ENCODE measurements at regions not wholly inside any gene's neighbourhood (a gene's known extent, or its start where the extent isn't known, plus 50 kb on each side); places are given as distances from the start of the nearest gene placed in this dataset.

DNA sequence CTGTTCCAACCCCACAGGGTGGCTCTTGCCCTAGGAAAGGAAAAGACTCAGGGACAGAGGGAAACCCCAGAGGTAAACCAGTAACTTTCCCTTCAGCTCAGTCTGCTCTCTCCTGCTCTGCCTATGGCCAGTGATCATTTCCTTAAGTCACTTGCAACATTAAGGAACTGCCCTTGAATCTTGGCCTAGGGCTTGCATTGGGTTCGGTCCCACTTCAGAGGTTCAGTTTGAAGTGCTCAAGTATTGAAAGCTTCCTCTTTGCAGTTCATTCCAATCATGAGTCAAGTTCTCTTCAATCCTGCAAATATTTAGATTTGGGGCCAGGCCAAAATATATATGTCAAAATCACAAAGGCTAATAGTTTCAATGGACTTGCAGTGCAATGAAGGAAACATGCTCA is 97.7 kb upstream of the IRF2BP2 start:
- WGBS (ENCODE audit: insufficient coverage, low coverage, low lambda C conversion rate, missing lambda C conversion rate): no CpG with 5 or more reads among the region's 1 CpG
- peak in 3 of 4 donors; percentile 16 to 58 (median 20) for ATAC-seq
- intact Hi-C loops (cut with DNase I): no loop called here

DNA sequence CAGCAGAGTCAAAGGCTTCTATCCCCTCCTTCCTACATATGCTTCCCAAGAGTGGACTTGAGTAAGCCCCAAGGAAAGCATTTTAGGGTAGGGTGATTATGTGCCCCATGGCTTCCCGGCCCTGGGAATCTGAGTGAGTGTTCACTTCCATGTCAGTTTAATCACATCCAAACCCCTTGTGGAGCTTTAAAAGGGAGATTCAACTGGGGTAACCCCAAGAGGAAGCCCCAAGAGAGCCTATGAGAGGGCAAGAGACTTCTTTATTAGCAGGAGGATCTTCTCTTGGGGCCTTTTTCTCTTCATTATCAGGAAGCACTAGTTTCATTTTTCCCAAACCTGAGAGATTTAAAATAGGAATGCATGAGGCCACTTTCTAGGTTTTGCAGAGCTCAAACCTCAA is 97.0 kb upstream of the IRF2BP2 start:
- ATAC-seq (peak in 1 of 4 donors; percentile 45), DNase-seq (no peak)
- H3K36me3 ChIP-seq: no peaks in the 10 kb centered on the region
- H3K27ac ChIP-seq: no peak overlapping the region
- H3K4me3 ChIP-seq: no peak overlapping the region
- H3K27me3 ChIP-seq: no peaks in the 10 kb centered on the region
- H3K4me1 ChIP-seq: peaks cover 0 to 10% (median 2%) of the 10 kb centered on the region in 4 donors
- intact Hi-C loops (cut with DNase I): no loop called here
- TF ChIP-seq POLR2A (IDR thresholded peaks at IDR 0.05) (no peak), CTCF (IDR thresholded peaks at IDR 0.05) (no peak)
- WGBS (ENCODE audit: insufficient coverage, low coverage, low lambda C conversion rate, missing lambda C conversion rate): 100% methylated on average over 1 of the region's 1 CpG
- H3K9me3 ChIP-seq: no peaks in the 10 kb centered on the region

More for the DNA sequence above, 97.7 kb upstream of the IRF2BP2 start:
- Histone ChIP-seq H3K27me3 (no peaks in the 10 kb centered on the region), H3K4me3 (no peak overlapping the region), H3K4me1 (peaks cover 0 to 14% (median 2%) of the 10 kb centered on the region in 4 donors), H3K27ac (no peak overlapping the region), H3K9me3 (no peaks in the 10 kb centered on the region), H3K36me3 (no peaks in the 10 kb centered on the region)
- DNase-seq: no peak
- TF ChIP-seq CTCF (IDR thresholded peaks at IDR 0.05): no peak
- TF ChIP-seq POLR2A (IDR thresholded peaks at IDR 0.05): no peak

- Histone ChIP-seq H3K36me3 (no peaks in the 10 kb centered on the region), H3K27me3 (no peaks in the 10 kb centered on the region), H3K4me3 (no peak overlapping the region), H3K4me1 (peaks cover 0 to 4% (median 1%) of the 10 kb centered on the region in 4 donors), H3K9me3 (no peaks in the 10 kb centered on the region), H3K27ac (no peak overlapping the region)
- ATAC-seq (no peak), DNase-seq (no peak)
- 100% methylated on average over 2 of the region's 3 CpGs for WGBS (ENCODE audit: insufficient coverage, low coverage, low lambda C conversion rate, missing lambda C conversion rate)
- TF ChIP-seq POLR2A (IDR thresholded peaks at IDR 0.05) (no peak), CTCF (IDR thresholded peaks at IDR 0.05) (no peak)
- intact Hi-C loops (cut with DNase I): no loop called here
Observed at GRCh38 chr1:234706199-234706598, 96.2 kb upstream of the IRF2BP2 start.

DNA sequence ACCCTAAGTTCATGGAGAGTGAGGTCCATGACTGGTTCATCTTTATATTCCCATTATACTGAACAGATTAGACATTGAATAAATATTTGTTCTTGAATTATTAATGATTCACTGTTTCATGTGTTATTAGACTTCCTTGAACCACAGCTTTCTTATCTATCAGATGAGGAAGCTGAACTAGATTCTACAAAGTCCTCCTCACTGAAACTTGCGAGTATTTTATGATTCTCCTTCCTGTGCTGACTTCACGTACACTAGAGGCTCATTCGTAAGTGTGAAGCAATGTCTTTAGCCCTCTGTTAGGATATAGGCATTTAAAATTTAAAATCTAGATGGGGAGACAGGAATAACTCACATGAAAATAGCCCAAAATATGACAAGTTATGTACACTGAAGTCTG is 95.6 kb upstream of the IRF2BP2 start:
- WGBS (ENCODE audit: insufficient coverage, low coverage, low lambda C conversion rate, missing lambda C conversion rate): 55% methylated on average over 3 of the region's 3 CpGs
- intact Hi-C loops (cut with DNase I): no loop called here

More for the DNA sequence above, 95.6 kb upstream of the IRF2BP2 start:
- no peak for TF ChIP-seq CTCF (IDR thresholded peaks at IDR 0.05)
- TF ChIP-seq POLR2A (IDR thresholded peaks at IDR 0.05): no peak
- Histone ChIP-seq H3K4me1 (peaks cover 0 to 4% (median 0%) of the 10 kb centered on the region in 4 donors), H3K9me3 (no peaks in the 10 kb centered on the region), H3K27ac (no peak overlapping the region), H3K27me3 (no peaks in the 10 kb centered on the region), H3K4me3 (no peak overlapping the region), H3K36me3 (no peaks in the 10 kb centered on the region)
- no peak for DNase-seq
- no peak for ATAC-seq
